GM18868 (cell line): ENCODE measurements at regions not wholly inside any gene's neighbourhood (a gene's known extent, or its start where the extent isn't known, plus 50 kb on each side); places are given as distances from the start of the nearest gene placed in this dataset.

Experiments
- ATAC-seq: cut with Tn5 transposase; IDR thresholded peaks from one replicate; pipeline ENCODE4 v1.9.1; 2021; ENCODE audit warnings: mild to moderate bottlenecking, moderate library complexity; ENCODE audit not compliant: unreplicated experiment

- ATAC-seq: no peak
These were observed 53.7 kb upstream of the ANK3 start for GRCh38 chr10:60443346-60443745.

DNA sequence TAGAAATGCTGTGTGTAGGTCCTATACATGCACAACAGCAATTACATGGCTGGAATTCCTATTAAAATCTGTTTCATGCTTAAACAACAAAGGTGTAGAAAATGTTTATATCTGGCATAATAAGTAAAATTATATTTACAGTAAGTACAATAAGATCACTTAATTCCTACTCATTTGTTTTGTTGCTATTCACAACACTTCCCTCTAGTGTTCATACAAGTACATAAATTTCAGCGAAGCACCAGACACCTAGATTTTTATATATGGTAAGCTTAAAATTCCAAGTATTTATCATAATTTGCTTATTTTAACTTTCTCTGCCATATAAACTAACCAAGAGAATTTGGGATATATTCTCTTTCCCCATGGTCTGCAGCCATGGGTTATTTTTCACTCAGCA, 51.8 kb upstream of the ANK3 start:
- ATAC-seq: no peak

DNA sequence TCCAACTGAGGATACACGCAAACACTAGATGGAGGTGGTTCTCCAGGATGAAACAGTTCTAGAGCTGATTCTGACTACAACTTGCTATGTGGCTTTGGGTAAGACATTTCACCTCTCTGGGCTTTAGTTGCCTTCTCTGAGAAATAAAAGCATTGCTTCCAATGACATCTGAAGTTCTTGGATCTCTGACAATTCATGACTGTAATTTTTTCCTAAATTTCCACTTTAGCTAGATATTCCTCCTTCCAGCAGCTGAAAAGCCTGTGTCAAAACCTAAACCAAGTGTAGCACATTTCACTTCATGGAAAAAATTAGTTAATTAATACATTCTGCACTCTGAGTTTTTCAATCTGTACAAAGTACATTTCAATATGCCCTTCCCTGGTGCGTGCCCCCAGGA, 50.0 kb upstream of the ANK3 start:
- no peak for ATAC-seq
